GM19099 (cell line): ENCODE measurements at regions not wholly inside any gene's neighbourhood (a gene's known extent, or its start where the extent isn't known, plus 50 kb on each side); places are given as distances from the start of the nearest gene placed in this dataset.

ENCODE experiments used
- POLR2A ChIP-seq: IDR thresholded peaks from 3 replicates; pipeline ENCODE4 v1.6.1; 2011; ENCODE audit warnings: low read depth; ENCODE audit not compliant: insufficient read length; ENCODE audit errors: extremely low read depth

- no peak for TF ChIP-seq POLR2A
These were observed 187.1 kb downstream of the FOXO1 start for GRCh38 chr13:40479196-40479845.

- no peak for TF ChIP-seq POLR2A
These were observed 186.2 kb downstream of the FOXO1 start for GRCh38 chr13:40480012-40480914.

- TF ChIP-seq POLR2A: no peak
These were observed 185.4 kb downstream of the FOXO1 start for GRCh38 chr13:40480915-40481516.

DNA sequence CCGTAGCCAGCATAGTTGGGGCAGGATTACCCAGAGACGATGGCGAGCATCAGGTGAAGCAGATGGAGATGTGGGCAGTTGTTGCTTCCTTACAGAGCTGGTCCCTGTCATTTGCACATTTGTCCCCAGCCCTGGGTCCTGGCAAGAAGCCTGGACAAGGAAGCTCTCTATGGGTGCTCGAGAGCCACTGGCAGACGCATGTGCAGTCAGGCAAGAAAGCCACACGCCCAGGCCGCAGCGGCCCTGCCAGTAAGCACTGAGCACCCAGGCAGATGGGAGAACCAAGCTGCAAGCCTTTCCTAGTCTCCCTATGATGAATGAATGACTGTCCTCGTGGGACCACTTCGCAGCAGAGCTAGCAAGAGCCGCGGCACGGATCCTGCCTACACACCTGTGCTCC, 182.8 kb downstream of the FOXO1 start:
- TF ChIP-seq POLR2A: no peak

DNA sequence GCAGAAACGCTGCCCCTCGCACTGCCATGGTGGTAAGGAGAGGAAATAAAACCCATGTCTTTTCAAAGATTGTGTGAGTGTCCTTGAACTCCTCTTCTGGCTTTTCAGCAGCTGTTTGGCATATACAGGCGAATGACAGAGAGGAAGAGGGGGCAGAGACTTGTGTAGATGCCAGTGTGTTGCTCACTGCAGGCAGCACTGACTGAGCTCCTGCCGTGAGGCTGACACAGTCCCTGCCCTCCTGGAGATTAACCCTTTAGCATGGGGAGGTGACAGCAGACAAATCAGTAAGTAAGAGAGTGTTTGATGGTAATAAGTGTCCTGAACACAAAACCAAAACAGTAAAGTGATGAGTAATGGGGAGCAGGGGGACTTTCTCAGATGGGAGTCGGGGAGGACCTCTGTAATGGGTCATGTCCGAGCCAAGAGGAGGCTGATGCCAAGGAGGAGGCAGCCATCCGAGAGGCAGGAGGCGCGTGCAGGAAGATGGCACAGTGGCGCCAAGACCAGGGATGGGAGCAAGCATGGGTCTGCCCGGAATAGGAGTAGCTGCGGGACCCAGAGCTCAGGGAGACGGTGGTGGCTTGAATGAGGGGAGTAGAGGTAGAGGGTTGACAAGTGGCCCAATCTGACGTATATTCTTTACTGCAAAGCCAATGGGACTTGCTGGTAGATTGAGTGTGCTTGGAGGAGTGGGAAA, 182.2 kb downstream of the FOXO1 start:
- no peak for TF ChIP-seq POLR2A

DNA sequence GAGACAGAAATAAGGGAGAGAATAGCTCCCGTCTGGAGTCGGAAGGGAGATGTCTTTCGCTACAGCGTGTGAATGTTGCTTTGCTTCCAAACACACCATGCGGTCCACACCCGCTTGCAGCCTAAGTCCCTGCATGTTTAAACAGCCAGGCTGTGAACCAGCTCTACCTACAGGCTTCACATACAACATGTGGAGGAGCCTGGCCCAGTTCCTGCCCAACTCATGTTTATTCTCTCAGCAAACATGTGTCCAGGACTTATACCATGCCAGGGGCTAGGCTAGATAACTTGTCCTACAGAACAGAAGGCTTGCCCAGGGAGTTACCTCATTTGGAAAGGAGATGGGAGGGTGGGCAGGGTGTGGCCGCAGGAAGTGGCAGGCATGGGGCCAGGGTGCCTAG, 181.5 kb downstream of the FOXO1 start:
- TF ChIP-seq POLR2A: no peak

DNA sequence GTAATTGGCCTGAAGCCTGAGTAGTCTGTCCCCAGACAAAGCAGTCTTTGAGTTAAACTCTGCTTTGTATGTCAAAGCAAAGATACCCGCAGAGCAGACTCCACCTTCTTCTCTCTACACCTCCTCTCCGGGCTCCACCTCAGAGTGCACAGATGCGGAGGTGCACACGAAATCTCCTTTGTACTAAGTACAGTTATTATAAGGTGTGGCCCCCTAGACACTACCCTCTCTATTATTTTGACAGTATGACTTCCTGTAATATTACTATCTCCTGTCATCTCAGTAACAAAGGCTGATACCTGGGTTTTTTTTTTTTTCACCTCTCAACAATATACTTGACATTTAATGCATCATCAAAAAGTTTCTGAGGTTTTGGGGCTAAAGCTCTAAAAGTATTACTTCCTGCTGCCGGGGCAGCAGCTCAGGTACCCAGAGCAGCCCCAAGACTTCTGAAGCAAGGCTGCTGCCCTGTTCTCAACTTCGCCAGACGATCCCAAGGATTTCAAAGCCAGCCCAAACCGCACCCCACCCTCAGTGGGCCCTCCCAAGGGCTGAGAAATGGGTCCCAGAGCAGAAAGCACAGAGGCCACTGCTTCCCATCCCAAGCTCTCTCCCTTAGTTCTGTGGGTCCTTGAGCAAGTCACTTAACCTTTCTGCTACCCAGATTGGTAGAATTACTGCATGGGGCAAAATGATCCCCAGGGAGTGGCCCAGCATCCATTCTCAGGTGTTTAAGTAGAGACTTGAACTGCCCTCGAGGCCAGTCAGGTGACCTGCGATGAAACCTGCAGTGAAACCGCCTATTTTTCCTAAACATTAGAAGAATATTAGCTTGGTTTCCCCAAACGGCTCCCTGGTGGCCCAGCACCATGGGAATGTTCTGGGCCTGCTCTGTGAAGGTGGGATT, 180.6 kb downstream of the FOXO1 start:
- TF ChIP-seq POLR2A: no peak

GRCh38 chr13:40486518-40487163, 179.8 kb downstream of the FOXO1 start:
- no peak for TF ChIP-seq POLR2A

- no peak for TF ChIP-seq POLR2A
These were observed 177.5 kb downstream of the FOXO1 start for GRCh38 chr13:40488869-40489391.

DNA sequence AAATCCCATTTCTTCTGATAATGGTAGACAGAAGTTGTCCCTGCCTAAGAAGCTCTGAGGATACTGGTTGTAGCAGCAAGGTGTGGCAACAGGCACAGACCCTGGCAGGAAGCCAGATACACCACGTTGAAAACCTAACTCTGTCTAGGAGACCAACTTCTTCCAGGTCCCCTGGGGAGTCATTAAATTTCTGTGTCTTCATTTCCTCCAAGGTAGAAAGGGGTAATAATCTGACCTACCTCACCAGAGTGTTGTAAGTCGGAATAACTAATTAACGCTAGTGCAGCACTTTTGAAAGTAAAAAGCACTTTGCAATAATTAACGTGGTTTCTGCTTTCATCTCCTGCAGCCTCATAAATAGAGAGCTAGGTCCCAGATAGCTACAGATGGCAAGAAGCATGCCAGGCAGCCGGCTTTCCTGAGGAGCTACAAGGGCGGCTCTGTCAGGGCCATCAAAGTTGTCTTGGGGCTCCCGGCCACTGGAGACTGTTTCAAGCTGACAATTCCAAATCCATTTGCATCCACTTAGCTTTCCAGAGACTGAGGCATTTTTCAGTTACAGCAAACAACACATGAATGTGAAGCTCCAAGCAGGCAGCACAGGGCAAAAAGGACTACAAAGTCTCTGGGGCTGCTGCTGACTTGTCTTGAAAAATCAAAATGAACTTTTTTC, 176.2 kb downstream of the FOXO1 start:
- TF ChIP-seq POLR2A: no peak

DNA sequence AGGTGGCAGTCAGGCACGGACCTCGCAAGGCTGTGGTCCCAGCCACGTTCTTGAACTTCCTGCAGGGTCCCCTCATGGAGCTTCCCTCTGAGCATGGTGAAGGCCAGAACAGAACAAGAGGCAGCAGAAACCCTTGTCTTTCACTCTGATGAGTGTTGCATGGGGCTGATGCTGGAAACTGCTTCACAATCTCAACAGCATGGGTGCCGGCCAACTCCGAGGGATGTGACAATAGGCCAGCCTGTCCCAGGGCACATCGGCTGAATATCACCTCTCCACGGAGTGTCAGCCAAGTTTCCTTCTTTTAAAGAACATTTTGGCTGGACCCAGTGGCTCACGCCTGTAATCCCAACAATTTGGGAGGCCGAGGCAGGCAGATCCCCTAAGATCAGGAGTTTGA, 173.9 kb downstream of the FOXO1 start:
- TF ChIP-seq POLR2A: no peak

DNA sequence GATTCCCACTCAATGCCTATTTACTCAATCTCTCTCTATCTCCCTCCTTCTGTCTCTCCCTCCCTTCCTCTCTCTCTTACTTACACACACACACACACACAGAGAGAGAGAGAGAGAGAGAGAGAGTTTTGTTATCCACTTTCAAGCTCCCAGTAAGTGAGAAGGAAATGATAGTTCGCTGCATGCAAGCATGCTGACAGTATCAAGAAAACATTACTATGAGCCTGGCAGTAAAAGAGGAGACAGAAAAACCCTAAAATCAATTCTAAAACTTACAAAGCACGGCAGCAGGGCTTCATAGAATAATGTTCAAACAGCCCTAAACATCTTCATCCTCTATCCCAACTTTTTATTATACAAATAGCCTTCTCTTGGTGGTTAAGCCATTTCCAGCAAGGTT, 171.9 kb downstream of the FOXO1 start:
- TF ChIP-seq POLR2A: no peak
